Mammary epithelial cell (primary cell): ENCODE measurements at regions not wholly inside any gene's neighbourhood (a gene's known extent, or its start where the extent isn't known, plus 50 kb on each side); places are given as distances from the start of the nearest gene placed in this dataset.

Source experiments
- EZH2 ChIP-seq: IDR thresholded peaks from 2 replicates; pipeline ENCODE4 v1.6.1; 2012; ENCODE audit warnings: low read length, inconsistent platforms, borderline replicate concordance
- TF ChIP-seq, protein P1 (sequence below), 2 donors: IDR thresholded peaks in 1 of 2; conservative IDR thresholded peaks in 1 of 2; 2 replicates each; pipeline ENCODE4 v1.5.1; 2011 to 2012; ENCODE audit warnings: inconsistent platforms in 2 of 2, low read length in 2 of 2, mild to moderate bottlenecking in 2 of 2, control low read depth in 1 of 2, low read depth in 1 of 2; ENCODE audit not compliant: insufficient read depth in 1 of 2; ENCODE audit errors: extremely low read depth in 1 of 2

DNA sequence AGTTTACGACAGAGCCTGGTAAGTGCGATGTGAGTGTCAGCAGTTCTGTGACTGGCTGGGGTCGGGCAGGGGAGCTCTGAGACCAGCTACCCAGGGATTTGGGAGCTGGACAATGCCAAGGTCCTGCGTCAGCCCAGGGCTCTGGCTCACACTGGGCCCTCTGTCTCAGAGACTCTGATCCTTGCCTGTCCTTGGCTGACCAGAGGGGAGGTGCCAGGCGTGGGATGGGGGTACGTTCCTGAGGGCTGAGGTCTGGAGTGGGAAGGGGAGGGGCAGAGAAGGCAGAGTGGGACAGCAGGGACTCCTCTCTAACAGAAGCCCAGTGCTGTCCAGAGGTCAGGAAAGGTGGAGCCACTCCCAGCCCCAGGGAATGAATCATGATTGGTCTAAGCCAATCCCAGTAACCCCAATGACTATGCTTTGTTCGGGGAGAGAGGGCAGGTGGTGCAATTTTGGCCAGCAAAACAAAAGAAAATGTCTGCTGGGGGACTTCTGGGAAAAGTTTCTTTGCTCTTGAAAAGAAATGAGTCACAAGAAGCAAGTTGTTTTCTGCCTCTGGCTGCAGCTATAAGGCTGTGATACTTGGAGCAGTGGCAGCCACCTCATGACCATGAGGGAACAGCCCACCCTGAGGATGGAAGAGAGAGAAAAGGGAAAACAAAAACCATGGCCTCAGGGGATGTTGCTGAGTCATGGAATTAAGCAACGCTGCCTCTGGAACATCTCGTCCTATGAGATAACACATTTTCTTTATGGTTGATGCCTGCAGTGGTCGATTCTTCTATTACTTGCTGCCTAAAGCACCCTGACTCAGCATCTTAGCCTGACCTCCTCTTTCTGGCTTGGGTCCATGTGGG lies 108.3 kb downstream of the CHST1 start:
- TF ChIP-seq, protein P1, sequence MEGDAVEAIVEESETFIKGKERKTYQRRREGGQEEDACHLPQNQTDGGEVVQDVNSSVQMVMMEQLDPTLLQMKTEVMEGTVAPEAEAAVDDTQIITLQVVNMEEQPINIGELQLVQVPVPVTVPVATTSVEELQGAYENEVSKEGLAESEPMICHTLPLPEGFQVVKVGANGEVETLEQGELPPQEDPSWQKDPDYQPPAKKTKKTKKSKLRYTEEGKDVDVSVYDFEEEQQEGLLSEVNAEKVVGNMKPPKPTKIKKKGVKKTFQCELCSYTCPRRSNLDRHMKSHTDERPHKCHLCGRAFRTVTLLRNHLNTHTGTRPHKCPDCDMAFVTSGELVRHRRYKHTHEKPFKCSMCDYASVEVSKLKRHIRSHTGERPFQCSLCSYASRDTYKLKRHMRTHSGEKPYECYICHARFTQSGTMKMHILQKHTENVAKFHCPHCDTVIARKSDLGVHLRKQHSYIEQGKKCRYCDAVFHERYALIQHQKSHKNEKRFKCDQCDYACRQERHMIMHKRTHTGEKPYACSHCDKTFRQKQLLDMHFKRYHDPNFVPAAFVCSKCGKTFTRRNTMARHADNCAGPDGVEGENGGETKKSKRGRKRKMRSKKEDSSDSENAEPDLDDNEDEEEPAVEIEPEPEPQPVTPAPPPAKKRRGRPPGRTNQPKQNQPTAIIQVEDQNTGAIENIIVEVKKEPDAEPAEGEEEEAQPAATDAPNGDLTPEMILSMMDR (conservative IDR thresholded peaks at IDR 0.05 in 1 of 2, IDR thresholded peaks at IDR 0.05 in 1 of 2; ENCODE audit: extremely low read depth in 1 of 2, insufficient read depth in 1 of 2, low read depth in 1 of 2, low read length in 2 of 2): no peak
- no peak for TF ChIP-seq EZH2
